ENCODE measurements at regions not wholly inside any gene's neighbourhood (a gene's known extent, or its start where the extent isn't known, plus 50 kb on each side); places are given as distances from the start of the nearest gene placed in this dataset.

DNA sequence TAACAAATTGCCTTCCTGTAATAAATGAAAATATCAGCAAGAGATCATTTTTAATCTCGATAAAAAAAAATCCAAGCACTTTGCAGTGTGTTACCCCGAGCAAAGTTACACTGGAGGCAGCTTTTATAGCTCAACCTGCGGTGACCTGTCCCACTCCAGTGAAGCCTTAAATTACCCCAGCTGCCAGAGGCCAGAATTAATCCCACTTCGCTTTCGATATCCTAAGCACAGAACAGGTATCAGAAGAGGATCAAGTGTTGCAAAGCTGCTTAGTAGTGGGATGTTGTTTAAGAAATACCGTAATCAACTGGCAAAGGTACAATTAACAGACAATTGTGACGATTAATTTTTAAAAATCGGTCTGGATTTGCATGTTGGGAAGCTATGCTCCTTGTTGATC lies 314.0 kb downstream of the AGTPBP1 start:
- no peak for DNase-seq

DNA sequence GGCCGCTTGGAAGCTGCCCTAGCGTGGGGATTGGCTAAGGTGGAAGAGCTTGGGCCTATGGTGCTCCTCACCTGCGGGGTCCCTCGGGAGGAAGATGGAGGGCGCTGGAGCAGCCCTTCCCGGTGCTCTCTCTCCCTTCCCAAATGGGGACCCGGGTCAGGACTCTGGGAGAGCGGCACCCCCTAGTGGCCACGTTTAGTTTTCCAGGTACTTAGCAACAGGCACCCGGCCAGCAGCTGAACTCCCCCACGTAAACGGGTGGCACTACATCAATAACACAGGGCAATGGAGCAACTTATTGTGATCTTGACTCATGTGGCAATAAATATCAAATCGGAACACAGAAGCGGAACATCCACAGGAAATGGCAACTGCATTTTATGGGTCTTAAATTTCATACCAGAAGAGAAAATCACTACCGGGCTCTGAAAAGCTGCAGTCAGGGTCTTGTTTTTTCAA lies 316.6 kb downstream of the AGTPBP1 start:
- peak; percentile 46 for DNase-seq

DNA sequence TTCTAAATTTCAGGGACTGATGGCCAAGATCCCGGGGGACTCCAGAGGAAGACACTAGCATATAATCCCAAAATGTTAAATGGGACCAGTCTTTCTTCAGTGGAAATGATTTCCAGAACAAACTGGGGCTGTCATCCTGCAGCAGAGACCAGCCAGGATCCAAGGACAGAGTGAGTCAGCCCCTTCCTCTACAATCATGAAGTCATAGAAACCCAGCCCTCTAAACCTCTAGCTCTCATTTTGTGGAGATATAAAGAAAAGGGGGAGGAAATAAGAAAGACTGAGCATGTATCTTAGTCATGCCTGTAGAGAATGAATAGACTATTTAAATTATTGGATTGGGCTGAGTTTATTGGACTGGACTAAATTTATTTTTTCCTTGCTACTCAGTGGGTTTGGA lies 318.3 kb downstream of the AGTPBP1 start:
- DNase-seq: no peak

GRCh38 chr9:85421641-85422040 lies 320.1 kb downstream of the AGTPBP1 start:
- no peak for DNase-seq

DNA sequence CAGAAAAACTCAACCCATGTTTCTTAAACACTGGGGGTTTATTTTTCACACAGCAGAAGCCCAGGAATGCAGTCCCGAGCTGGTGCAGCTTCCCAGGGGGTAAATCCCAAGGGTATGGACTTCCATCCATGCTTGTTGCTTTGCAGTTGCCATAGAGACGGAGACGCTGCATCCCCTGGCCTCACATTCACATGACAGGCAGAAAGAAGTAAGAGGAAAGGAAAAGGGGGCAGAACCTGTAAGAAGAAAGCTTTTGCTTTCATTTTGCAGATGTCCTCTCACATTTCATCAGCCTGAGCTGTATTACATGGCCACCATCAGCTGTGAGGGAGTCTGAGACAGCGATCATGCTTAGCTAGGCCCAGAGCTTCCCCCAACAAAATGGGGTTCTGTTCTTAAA lies 321.0 kb downstream of the AGTPBP1 start:
- DNase-seq: no peak

DNA sequence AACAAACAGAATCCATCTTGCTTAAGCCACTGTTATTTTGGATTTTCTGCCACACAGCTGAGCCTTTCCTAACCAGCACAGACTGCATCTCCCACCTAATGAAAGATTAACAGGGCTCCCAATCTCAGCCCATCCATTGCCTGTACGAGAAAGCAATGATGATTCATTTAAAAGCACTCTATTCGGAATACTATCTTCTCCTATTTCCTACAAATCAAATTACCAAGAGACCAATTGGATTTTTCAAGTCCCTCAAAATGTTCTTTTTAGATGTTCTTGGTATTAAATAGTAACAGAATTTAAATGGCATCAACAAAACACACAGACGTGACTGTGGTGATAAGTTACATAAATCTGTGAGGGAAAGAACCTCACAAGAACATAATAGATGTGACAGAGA lies 324.1 kb downstream of the AGTPBP1 start:
- no peak for DNase-seq

DNA sequence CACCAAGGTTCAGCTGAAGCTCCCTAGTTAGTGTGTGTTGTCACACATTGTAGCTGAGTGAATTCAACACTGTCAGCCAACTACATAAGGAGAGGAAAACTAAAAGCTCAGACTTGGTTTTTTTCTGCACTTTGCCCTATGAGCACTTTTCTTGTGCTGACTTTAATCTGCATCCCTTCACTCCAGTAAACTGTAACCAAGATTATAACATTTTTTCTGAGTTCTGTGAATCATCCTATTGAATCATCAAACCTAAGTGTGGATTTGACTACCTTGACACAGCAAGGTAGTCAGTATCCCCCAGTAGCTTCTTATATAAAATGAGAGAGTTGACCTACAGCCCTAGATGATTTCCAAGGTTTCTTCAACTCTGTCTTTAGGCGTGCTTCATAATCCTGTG lies 325.0 kb downstream of the AGTPBP1 start:
- DNase-seq: no peak

- no peak for DNase-seq
Observed at GRCh38 chr9:85414390-85414789, 327.4 kb downstream of the AGTPBP1 start.

GRCh38 chr9:85408494-85408893 lies 333.3 kb downstream of the AGTPBP1 start:
- no peak for DNase-seq

GRCh38 chr9:85405566-85405950 lies 336.2 kb downstream of the AGTPBP1 start:
- no peak for DNase-seq

DNA sequence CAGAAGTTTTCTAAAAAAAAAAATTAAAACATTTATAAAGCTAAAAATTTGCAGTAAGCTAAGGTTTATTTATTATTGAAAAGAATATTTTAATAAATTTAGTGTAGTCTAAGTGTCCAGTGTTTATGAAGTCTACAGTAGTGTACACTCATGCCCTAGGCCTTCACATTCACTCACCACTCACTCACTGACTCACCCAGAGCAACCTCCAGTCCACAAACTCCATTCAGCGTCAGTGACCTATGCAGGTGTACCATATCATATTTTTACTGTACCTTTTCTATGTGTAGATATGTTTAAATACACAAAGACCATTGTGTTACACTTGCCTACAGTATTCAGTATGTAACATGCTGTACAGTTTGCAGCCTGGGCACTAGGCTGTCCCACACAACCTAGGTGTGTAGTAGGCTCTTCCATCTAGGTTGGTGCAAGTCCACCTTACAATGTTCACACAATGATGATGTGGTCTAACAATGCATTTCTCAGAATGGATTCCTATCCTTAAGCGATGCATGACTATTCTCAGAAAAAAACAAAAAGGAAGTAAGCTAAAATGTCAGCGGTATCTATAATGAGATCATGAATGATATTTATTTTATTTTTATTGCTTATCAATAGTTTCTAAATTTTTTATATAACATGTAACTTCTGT lies 336.7 kb downstream of the AGTPBP1 start:
- no peak for DNase-seq

DNA sequence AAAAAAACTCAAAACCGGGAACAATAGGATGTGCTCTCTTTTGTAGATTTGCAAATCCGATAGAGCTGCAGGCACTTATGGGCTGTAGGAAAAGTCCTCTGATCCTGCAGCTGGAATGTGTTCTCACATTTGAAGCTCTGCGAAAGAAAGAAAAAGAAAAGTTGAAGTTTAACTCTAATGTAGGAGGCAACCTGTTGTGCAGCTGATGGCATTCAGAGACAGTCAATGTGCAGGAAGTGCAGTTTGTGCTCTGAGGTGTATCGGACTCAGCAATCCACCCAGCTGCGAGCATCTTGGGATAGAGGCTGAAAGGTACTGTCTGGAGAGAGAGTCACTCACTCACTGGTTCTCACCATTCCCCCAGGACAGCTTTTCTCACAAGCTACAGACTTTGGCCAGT lies 339.2 kb downstream of the AGTPBP1 start:
- DNase-seq: no peak

- no peak for DNase-seq
Observed at GRCh38 chr9:85401998-85402397, 339.8 kb downstream of the AGTPBP1 start.

GRCh38 chr9:85397005-85397404 lies 344.7 kb downstream of the AGTPBP1 start:
- DNase-seq: no peak

DNA sequence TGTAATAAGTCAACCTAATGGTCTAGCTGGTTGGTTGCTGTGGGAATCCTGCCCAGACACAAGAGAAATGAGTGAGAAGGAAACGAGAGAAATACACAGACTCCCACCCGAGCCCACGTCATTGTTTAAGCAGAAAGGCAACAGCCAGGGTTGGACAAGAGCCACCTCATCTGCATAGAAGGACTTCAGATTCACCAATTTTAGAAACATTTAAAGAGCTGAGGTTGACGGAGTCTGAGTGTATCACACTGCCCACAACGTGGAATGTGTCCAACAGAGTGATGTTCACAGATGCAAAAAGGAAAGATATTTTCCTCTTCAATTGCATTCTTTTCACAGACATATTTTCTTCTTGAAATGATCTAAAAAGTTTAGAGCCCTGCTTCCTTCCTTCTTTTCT lies 349.5 kb downstream of the AGTPBP1 start:
- no peak for DNase-seq

DNA sequence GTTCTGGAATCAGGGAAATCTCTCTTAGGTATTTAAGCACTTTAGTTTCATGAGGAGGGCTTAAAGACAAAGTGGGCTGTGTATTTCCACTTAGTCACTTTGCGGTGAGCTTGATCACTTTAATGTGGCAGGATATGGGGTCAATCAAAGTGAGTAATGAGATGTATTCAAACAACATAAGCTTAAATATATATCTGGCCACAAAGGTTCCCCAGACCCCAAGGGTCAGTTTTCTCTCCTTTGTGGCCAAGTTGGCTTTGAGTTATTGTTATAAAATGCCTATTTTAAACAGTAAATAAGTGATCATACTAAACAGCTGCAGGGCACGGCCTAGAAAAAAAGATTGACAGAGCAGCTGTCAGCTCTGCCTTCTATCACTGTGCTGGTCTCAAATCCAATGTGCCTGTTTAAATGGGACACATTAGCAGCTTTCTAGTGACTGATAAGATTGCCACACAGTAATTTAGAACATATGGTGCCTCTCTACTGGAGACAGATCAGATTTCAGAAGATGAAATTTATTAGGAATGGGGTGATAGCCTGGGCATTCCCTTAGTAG lies 363.9 kb downstream of the AGTPBP1 start:
- DNase-seq: no peak

GRCh38 chr9:85368781-85369180 lies 373.0 kb downstream of the AGTPBP1 start:
- no peak for DNase-seq

DNA sequence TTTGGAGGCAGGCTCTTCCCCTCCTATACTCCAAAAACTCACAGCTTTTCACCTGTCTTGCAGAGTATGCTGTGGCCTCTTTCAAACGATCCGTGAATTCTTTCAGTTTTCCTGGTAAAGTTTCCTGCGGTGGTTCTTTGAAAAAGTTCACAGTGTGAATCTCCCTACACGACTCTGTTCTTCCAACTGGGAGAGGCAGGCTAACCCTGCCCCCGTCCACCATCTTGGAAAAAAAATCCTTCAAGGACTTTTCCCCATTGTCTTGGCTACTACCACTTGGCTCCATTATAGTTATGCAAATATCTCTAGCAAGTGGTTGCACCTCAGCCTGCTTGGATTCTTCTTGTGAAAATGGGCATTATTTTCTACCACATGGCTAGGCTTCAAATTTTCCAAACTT lies 382.6 kb downstream of the AGTPBP1 start:
- DNase-seq: no peak

DNA sequence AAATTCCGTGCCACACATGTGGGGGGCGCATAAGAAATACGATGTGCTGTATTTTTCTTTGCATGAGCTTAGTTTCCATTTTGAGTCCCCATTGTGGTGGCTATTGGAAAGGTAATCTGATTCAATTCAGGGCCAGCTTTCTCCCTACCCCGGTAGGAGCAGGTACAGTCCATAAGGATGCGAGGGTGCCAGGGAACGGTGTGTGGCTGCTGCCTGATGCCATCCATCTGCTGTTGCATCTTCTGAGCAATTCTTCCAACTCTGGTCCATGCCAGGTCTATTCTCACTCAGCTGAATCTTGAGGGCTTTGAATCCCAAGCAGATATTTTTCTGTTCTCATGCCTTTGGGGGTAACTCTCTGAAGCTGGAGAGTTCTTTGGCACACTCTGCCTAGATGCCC lies 392.7 kb downstream of the AGTPBP1 start:
- DNase-seq: no peak

DNA sequence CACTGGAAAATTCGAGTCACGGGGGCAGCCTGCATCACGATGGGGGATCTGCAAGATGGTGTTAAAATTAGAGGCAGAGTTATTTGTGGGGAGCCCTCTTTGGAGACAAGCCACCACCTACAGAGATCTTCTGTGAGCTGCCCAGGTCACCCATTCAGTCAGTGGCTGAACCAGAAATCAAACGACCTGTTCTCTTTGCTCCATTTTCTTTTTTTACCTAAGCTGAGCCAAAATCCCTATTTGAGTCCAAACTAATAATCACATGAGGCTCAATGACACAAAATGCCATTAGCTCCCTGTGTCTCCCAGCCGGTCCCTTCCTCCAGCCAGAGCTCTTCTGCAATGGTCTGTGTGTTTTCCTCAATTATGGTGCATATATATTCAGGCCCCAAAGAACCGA lies 394.2 kb downstream of the AGTPBP1 start:
- no peak for DNase-seq

DNA sequence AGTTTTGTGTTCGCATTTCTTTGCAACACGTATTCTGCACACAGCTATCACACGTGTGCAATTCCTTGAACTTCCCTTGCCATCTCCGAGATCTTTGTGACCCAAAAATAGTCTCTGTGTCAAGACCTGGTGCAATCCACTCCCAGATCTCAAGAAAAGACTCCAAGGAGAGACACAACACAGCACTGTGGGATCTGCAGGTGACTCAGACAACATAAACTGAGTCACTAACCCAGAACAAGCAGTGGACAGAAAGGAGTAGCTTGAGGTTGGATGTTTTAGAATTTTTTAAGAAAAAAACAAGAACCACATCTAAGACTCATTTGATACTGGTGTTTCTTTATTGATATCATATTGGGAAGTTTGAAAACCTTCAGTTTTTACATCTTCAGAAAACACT lies 396.9 kb downstream of the AGTPBP1 start:
- DNase-seq: no peak

DNA sequence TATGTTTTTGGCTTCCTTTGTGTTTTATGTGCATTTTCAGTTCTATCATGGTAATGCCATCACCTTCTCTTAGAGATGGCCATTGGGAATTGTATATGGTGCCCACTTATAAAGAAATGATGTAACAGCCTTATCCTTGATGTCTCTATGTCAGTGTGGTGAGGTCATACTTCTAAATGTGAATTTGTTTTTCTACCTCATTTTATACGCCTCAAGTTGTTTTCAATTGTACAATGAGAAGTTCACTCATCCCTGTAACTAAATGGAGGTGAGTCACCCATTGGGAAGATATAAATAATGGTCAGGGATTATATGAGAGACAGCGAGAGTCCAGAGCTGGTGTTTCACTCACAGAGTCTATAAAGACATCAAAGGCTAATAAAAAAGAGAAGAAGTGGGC lies 402.4 kb downstream of the AGTPBP1 start:
- no peak for DNase-seq

- DNase-seq: no peak
Observed at GRCh38 chr9:85334228-85334627, 407.5 kb downstream of the AGTPBP1 start.

GRCh38 chr9:85332487-85332886 lies 409.3 kb downstream of the AGTPBP1 start:
- DNase-seq: no peak

- no peak for DNase-seq
Observed at GRCh38 chr9:85331626-85332025, 410.1 kb downstream of the AGTPBP1 start.

Data from NCI-H1048 (cell line).